ENCODE measurements at regions not wholly inside any gene's neighbourhood (a gene's known extent, or its start where the extent isn't known, plus 50 kb on each side); places are given as distances from the start of the nearest gene placed in this dataset.

DNA sequence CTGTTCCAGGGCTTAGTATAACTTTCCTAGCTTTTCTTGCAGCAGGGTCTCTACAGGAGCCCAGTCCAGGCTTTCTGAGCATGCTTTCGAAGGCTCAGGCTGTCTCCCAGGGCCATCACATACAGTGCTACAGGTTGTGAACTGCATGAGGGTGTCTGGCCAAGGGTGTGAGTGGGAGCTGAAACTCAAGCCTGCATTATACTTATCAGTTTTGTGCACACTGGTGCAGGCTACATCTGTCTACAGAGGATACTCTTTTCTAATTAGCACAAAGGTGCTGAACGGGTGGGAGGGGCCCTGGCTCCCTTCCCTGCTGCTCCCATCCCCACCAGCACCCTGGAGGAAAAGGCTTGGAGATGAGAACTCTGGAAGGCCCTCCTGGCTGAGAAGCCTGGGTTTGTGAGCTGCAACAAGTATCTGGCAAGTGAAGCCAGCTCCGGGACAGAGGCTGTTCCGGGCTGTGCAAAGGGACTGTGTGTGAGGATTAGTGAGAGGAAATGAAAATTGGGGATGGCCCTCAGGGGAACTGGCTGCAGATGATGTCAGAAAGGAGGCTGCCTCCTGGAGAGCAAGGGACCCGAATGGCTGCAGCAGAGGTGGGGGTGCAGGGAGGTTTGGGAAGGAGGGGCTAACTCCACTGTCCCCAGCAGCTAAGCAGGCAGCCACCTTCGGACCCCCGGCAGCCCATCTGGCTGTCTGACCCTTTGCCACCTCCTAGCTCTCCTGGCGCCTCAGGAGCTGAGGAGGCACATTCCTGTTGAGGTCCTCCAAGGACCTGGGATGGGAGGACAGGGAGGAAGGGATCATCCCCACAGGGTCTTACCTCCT lies 68.5 kb downstream of the EFNB1 start:
- DNase-seq (ENCODE audit: low spot score): no peak

DNA sequence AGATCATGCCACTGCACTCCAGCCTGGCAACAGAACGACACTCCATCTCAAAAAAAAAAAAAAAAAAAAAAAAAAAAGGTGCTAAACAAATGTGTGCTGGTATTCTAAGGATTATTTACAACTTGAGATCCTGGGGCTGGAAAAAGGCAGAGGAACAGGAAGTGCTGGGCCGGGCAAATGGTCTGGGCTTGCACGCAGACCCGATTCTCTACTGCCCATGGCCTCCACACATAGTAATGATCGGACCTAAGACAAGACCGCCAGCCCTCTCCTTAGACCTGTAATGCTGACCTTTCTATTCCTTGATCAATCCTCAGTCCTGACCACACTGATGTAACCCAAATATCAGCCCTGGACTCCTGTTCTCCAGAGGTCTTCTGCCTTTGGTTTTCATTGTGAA lies 67.8 kb downstream of the EFNB1 start:
- DNase-seq (ENCODE audit: low spot score): no peak
- TF ChIP-seq, protein P1, sequence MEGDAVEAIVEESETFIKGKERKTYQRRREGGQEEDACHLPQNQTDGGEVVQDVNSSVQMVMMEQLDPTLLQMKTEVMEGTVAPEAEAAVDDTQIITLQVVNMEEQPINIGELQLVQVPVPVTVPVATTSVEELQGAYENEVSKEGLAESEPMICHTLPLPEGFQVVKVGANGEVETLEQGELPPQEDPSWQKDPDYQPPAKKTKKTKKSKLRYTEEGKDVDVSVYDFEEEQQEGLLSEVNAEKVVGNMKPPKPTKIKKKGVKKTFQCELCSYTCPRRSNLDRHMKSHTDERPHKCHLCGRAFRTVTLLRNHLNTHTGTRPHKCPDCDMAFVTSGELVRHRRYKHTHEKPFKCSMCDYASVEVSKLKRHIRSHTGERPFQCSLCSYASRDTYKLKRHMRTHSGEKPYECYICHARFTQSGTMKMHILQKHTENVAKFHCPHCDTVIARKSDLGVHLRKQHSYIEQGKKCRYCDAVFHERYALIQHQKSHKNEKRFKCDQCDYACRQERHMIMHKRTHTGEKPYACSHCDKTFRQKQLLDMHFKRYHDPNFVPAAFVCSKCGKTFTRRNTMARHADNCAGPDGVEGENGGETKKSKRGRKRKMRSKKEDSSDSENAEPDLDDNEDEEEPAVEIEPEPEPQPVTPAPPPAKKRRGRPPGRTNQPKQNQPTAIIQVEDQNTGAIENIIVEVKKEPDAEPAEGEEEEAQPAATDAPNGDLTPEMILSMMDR (IDR thresholded peaks at IDR 0.05; ENCODE audit: extremely low read depth, missing control alignments): no peak

More for the DNA sequence above, 68.5 kb downstream of the EFNB1 start:
- TF ChIP-seq, protein P1 (IDR thresholded peaks at IDR 0.05; ENCODE audit: extremely low read depth, missing control alignments): no peak

DNA sequence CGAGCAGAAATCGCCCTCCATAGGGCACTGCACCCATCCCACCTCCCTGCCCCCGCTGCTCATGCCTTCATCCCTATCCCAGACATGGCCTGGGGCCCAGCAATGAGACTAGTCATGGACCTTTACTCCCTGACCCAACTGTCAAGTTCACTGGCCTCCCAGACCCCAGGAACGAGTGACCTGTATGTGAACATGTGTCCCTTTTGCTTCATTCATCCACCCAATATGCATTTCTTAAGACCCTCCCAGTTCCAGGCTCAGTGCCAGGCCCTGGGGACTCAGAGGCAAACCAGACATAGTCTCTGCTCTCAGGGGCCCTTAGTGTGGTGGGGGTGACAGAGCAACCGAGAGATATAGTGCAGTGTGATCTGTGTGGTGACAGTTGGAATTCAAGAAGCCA lies 67.0 kb downstream of the EFNB1 start:
- no peak for DNase-seq (ENCODE audit: low spot score)
- TF ChIP-seq, protein P1 (IDR thresholded peaks at IDR 0.05; ENCODE audit: extremely low read depth, missing control alignments): no peak

- TF ChIP-seq, protein P1 (IDR thresholded peaks at IDR 0.05; ENCODE audit: extremely low read depth, missing control alignments): no peak
- DNase-seq (ENCODE audit: low spot score): no peak
These were observed 66.5 kb downstream of the EFNB1 start for GRCh38 chrX:68895341-68895755.

DNA sequence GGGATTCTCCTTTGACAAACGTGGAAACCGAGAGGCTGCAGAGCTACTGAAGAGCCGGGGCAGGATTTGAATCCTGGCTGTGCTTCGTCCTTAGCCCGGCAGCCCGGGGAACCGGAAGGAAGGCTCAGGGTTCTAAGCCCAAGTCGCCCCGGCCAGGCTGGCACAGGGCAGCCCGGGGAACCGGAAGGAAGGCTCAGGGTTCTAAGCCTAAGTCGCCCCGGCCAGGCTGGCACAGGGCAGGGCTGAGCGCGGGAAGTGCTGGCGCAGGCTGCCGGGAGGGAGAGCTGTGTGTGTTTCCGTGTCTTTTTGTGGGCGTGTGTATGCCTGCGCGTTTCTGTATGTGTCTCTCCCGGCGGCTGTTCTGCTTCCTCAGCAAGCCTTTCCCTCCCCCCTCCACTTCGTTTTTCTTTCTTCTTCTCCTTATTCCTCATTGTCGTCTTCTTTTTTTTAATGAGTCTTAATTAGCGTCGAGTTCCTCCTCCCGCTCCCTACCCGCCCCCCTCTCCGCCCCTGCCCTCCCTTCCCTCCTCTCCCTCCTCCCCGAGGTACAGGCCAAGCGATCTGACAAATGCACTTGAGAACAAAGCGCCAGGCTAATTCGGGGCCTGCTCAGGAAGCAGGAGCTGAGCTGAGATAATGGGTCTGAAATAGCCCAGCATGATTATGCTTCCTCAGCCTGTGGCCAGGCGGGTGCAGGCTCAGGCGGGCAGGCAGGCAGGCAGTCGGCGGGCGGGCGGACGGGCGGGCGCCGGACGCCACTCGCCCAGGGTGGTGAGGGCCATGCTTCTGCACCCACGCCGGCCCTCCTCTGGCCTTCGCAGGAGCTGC lies 65.9 kb downstream of the EFNB1 start:
- DNase-seq (ENCODE audit: low spot score): no peak
- TF ChIP-seq, protein P1 (IDR thresholded peaks at IDR 0.05; ENCODE audit: extremely low read depth, missing control alignments): no peak

DNA sequence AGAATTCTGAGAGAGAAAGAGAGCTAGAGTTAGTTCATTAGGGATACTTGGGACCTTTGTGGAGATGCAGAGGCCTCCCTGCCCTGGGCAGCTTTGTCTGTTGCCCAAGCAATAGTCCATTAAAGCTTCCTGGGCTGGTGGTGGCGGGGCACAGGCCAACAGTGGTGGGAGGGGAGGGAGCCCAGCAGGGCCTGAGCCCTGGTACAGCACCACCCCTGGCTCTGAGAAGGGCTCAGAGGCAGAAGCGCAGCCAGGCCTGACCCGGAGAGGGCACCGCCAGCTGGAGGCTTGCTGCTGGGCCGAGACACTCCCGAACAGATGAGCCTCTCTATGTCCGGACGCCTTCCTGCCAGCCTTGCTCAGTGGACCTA lies 65.3 kb downstream of the EFNB1 start:
- no peak for DNase-seq (ENCODE audit: low spot score)
- TF ChIP-seq, protein P1 (IDR thresholded peaks at IDR 0.05; ENCODE audit: extremely low read depth, missing control alignments): no peak

DNA sequence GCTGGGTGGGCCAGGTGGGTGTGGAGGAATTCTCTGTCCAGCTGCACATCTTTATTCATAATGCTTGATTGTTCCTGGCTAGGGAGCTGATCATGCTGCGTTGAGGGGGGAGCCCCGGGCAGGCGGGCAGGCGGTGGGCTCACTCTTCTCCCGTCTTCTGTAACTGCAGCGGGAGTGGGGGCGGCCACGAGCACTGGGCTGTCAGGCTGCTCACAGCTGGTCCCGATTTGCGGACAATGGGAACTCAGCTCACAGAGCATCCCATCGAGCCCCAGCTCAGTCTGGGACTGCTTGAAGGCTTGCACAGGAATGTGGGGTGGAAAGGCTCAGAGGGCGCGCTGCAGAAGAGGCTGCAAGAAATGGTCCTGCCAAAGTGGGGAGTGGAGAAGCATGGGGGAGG lies 63.8 kb downstream of the EFNB1 start:
- TF ChIP-seq, protein P1 (IDR thresholded peaks at IDR 0.05; ENCODE audit: extremely low read depth, missing control alignments): no peak
- no peak for DNase-seq (ENCODE audit: low spot score)

All from GM20000 (cell line).